Thoracic aorta (tissue), 2 donors: ENCODE measurements at regions not wholly inside any gene's neighbourhood (a gene's known extent, or its start where the extent isn't known, plus 50 kb on each side); places are given as distances from the start of the nearest gene placed in this dataset.

Source experiments
- ATAC-seq: fragments of 150-250 bp; one replicate; pipeline ENCODE4 v1.8.0; 2017; ENCODE audit warnings: low read depth; ENCODE audit not compliant: insufficient number of reproducible peaks, low FRiP score
- DNase-seq: peaks from one replicate; pipeline ENCODE4 v3.0.0-alpha.2; 2020; ENCODE audit warnings: low spot score
- H3K27ac ChIP-seq, 2 donors: fragments of 200-600 bp; sonication (generic); 1 replicate in 1 of 2; 2 replicates in 1 of 2; pipeline ENCODE4 v1.5.1; 2016; ENCODE audit warnings: mild to moderate bottlenecking in 2 of 2, moderate library complexity in 2 of 2
- H3K27me3 ChIP-seq: fragments of 200-600 bp; sonication (generic); replicated peaks from 2 replicates; pipeline ENCODE4 v1.6.0; 2016; ENCODE audit warnings: mild to moderate bottlenecking; ENCODE audit not compliant: insufficient read depth
- H3K36me3 ChIP-seq: fragments of 200-600 bp; sonication (generic); one replicate; pipeline ENCODE4 v1.5.1; 2016
- H3K4me1 ChIP-seq, 2 donors: fragments of 200-600 bp; sonication (generic); 1 replicate in 1 of 2; 2 replicates in 1 of 2; pipeline versions ENCODE4 v1.5.1 to v1.6.0; 2016; ENCODE audit warnings: low read depth in 2 of 2, mild to moderate bottlenecking in 1 of 2; ENCODE audit not compliant: control insufficient read depth in 1 of 2
- H3K4me3 ChIP-seq: fragments of 200-600 bp; sonication (generic); 2 replicates; pipeline ENCODE4 v1.5.1; 2016; ENCODE audit warnings: mild to moderate bottlenecking
- H3K9me3 ChIP-seq: fragments of 200-600 bp; sonication (generic); 2 replicates; pipeline ENCODE4 v1.5.1; 2016
- TF ChIP-seq, protein P1 (sequence below): fragments of 200-600 bp; sonication (generic); IDR thresholded peaks from one replicate; pipeline ENCODE4 v1.5.1; 2019; ENCODE audit warnings: antibody characterized with exemption

- Histone ChIP-seq H3K36me3 (no peaks in the 10 kb centered on the region), H3K27ac (no peak overlapping the region), H3K9me3 (no peaks in the 10 kb centered on the region), H3K27me3 (no peaks in the 10 kb centered on the region), H3K4me3 (no peak overlapping the region), H3K4me1 (no peaks in the 10 kb centered on the region)
- DNase-seq (no peak), ATAC-seq (no peak)
- TF ChIP-seq, protein P1, sequence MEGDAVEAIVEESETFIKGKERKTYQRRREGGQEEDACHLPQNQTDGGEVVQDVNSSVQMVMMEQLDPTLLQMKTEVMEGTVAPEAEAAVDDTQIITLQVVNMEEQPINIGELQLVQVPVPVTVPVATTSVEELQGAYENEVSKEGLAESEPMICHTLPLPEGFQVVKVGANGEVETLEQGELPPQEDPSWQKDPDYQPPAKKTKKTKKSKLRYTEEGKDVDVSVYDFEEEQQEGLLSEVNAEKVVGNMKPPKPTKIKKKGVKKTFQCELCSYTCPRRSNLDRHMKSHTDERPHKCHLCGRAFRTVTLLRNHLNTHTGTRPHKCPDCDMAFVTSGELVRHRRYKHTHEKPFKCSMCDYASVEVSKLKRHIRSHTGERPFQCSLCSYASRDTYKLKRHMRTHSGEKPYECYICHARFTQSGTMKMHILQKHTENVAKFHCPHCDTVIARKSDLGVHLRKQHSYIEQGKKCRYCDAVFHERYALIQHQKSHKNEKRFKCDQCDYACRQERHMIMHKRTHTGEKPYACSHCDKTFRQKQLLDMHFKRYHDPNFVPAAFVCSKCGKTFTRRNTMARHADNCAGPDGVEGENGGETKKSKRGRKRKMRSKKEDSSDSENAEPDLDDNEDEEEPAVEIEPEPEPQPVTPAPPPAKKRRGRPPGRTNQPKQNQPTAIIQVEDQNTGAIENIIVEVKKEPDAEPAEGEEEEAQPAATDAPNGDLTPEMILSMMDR = no peak
Measured at GRCh38 chr12:107521826-107522355, 163.7 kb upstream of the PWP1 start.

- Histone ChIP-seq H3K36me3 (no peaks in the 10 kb centered on the region), H3K27me3 (no peaks in the 10 kb centered on the region), H3K9me3 (no peaks in the 10 kb centered on the region), H3K27ac (no peak overlapping the region), H3K4me1 (no peaks in the 10 kb centered on the region), H3K4me3 (no peak overlapping the region)
- no peak for DNase-seq
- ATAC-seq = no peak
- TF ChIP-seq, protein P1 = no peak
Measured at GRCh38 chr12:107522692-107523477, 162.7 kb upstream of the PWP1 start.

DNA sequence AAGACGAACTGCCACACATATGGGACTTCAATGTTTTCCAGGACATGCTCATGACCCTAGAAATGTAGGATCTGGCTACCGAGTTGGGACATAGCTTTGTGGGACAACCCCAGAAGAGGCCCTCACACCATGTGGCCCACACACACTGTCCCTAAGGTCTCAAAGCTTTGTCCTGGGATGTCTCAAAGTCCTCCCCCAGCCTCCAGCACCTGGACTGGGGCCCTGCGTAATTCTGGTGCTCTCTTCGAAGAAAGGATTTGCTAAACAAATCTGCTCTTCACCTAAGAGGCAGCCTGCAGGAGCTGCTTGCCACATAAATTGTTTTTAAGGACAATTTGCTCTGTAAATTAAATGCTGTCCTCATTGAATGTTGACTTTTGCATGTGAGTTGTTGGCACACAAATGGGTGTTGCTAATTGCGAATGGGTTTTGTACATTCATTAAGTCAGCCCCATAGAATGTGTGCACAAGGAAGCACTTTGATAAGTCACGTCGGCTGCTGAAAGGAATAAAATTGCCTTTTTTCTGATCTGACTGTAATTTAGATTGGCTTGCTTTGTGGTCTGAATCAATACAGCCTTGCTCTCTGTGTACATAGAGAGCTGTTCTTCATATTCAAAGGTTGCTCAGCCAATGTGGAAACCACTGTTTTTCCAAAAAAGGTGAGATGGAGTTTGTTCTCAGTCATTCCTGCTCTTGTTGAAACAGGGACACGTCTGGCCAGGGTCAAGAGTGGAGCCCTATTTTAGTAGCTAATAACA is 161.6 kb upstream of the PWP1 start:
- DNase-seq (no peak), ATAC-seq (no peak)
- Histone ChIP-seq H3K36me3 (no peaks in the 10 kb centered on the region), H3K9me3 (no peaks in the 10 kb centered on the region), H3K4me1 (no peaks in the 10 kb centered on the region), H3K27me3 (no peaks in the 10 kb centered on the region), H3K4me3 (no peak overlapping the region), H3K27ac (no peak overlapping the region)
- TF ChIP-seq, protein P1 = no peak

DNA sequence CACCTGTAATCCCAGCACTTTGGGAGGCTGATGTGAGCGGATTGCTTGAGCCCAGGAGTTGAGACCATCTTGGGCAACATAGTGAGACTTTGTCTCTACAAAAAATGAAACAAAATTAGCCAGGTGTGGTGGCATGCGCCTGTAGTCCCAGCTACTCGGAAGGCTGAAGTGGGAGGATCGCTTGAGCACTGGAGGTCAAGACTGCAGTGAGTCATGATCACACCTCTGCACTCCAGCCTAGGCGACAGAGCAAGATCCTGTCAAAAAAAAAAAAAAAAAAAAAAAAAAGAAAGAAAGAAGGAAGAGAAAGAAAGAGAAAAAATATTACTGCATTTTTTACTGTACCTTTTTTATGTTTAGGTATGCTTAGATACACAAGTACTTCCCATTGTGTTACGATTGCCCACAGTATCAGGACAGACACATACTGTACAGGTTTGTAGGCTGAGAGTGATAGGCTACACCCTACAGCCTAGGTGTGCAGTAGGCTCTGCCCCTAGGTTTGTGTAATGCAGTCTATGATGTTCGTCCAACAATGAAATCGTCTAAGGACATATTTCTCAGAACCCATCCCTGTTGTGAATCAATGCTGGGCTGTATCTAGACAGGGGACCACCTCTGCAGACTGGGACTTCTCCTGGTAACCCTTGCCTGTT is 160.4 kb upstream of the PWP1 start:
- Histone ChIP-seq H3K36me3 (no peaks in the 10 kb centered on the region), H3K27ac (no peak overlapping the region), H3K4me1 (no peaks in the 10 kb centered on the region), H3K27me3 (no peaks in the 10 kb centered on the region), H3K4me3 (no peak overlapping the region), H3K9me3 (no peaks in the 10 kb centered on the region)
- TF ChIP-seq, protein P1 = no peak
- no peak for DNase-seq
- no peak for ATAC-seq
